CD4-positive, alpha-beta T cell treated with Interleukin-17A for 4 hours (primary cell): ENCODE measurements at regions not wholly inside any gene's neighbourhood (a gene's known extent, or its start where the extent isn't known, plus 50 kb on each side); places are given as distances from the start of the nearest gene placed in this dataset.
"Not testable (repeated sequence)": the region's sequence is repeated elsewhere in the genome, so short reads cannot be mapped to it uniquely, and the experiment has no call there.

Experiments used
- DNase-seq: peaks from one replicate; pipeline ENCODE4 v3.0.0-alpha.2; 2020; ENCODE audit warnings: mixed read lengths

DNA sequence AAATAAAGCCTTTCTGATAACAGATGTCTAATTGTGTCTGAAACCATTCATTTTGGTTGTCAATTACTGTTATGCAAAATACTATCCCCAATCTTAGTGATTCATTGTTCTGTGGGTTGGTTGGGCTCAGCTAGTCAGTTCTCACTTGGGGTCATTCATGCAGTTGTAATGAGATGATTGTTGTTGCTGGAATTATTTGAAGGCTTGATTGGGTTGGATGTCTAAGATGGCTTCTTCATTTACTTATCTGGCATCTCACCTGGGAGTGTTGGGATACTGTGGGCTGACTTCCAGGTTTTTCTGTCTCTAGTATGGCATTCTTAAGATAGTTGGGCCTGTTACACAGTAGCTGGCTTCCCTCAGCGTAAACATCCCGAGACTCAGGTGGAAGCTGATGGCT lies 217.8 kb upstream of the B3GALT2 start:
- no peak for DNase-seq

DNA sequence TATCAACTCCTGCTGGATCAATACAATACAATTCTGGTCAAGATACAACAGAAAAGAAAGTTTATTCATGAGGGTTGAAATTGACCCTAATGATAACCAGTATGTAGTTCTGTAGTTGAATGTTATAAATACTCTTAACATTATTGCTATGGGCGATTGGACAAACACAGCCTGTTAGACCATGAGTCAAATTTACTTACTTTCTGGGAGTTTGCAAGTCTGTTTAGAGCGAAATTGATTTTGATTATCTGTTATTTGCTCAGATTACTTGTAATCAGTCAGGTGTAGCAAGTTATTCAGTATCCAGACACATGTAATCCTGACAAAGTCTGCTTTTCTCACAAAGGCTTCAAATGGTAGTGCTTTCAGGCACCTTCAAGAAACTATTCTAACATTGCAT lies 216.6 kb upstream of the B3GALT2 start:
- no peak for DNase-seq

DNA sequence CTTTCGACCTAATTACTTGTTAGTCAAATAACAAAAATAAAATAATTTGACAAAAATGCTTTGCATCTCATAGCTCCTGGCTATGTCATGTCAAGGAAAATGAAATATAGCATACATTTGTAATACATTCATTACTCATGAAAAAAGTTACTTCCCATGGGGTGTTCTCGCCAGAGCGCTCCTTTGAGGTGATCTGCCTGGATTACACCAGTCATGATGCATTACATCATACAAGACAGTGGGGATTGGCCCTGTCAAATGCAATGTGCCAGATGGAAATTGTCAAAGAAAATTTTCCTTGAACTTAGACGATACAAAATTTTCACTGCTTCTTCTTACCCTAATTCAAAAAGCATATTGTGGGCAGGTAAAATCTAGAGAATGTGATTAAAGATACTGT lies 215.6 kb upstream of the B3GALT2 start:
- no peak for DNase-seq

DNA sequence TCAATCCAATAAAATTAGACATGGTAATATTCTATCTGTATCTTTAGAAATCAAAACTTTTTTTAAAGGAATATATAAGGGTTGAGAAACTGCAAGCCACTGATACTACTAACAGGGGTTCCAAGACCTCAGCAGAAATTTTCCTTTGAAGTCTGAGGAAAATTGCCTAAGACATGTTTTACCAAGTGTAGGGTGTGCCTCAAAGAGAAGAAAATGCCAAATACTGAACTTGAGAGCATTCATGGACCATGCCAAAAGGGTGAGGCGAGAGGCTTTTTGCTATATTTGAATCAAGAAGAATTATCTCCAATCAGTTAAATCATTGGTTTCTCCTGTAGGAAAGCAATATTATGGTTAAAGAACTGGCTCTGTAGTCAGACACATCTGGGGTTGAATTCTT lies 207.9 kb upstream of the B3GALT2 start:
- no peak for DNase-seq

DNA sequence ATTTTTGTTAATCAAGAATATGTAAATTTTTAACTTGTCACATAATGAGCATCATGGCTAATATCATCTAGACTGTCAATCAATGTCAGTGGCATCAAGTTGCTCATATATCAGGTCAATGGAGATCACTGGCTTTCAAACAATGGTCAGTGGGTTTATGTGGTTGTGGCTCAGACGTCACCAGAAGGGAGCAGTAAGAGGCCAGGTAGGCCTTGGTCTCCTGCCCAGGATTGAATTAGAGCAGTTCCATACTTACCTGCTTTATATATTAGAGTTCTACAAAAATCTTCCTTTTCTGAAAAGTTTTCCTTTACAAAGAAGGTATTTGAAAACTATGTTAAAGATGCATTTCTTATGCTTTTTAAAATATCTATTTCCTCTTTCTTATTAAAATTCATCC lies 206.3 kb upstream of the B3GALT2 start:
- no peak for DNase-seq

DNA sequence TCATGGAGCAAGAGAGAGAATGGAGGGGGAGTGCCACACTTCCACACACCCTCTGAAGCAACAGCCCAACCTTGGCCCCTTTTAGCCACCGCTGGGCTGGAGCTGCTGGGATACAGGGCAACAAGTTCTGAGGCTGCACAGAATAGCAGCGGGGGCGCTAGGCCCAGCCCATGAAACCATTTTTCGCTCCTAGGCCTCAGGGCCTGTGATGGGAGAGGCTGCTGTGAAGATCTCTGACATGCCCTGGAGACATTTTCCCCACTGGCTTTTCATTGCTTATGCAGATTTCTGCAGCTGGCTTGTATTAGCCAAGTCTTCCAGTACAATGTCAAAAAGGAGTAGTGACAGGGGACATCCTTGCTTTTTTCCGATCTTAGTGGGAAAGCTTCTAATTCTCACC lies 202.3 kb upstream of the B3GALT2 start:
- DNase-seq, result no peak

DNA sequence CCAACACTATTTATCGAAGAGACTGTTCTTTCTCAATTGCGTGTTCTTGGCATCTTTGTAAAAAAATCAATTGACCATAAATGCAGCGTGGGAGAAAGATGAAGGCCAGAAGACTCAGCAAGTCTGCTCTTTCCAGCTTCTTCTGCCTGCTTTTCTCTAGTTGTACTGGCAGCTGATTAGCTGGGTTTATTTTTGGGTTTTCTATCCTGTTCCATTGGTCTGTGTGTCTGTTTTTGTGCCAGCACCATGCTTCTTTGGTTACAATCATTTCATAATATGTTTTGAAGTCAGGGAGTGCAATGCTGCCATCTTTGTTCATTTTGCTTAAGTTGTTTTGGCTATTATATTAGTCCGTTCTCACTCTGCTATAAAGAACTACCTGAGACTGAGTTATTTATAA lies 201.8 kb upstream of the B3GALT2 start:
- no peak for DNase-seq

DNA sequence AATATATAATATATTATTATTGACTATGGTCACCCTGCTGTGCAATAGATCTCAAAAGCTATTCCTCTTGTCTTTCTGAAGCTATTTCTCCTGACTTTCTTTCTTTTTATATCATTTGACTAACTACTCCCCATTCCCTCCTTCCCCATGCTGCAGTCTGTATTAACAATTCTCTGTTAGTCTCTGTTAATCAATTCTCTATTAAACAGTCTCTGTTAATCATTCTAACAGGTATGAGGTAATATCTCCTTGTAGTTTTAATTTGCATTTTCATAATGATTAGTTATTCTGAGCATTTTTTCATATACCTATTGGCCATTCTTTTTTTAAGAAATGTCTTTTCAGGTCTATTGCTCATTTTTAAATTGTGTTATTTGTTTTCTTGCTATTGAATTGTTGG lies 201.0 kb upstream of the B3GALT2 start:
- DNase-seq, result no peak

DNA sequence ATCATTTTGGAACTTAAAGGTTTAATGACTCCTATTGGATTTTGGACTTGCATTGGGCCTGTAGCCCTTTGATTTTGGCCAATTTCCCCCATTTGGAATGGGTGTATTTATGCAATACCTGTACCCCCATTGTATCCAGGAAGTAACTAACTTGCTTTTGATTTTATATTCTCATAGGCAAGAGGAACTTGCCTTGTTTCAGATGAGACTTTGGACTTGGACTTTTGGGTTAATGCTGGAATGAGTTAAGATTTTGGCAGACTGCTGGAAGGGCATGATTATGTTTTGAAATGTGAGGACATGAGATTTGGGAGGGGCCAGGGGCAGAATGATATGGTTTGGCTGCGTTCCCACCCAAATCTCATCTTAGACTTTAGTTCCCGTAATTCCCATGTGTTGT lies 192.0 kb upstream of the B3GALT2 start:
- DNase-seq, result not testable (repeated sequence)

DNA sequence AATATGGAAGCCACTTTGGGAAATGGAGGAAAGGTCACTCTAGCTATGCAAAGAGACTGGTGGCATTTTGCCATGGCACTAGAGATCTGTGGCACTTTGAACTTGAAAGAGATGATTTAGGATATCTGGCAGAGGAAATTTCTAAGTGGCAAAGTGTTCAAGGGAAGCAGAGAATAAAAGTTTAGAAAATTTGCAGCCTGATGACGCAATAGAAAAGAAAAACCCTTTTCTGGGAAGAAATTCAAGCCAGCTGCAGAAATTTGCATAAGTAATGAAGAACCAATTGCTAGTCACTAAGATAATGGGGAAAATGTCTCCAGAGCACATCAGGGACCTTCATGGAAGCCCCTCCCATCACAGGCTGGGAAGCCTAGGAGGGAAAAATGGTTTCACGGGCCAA lies 191.1 kb upstream of the B3GALT2 start:
- DNase-seq, result no peak

DNA sequence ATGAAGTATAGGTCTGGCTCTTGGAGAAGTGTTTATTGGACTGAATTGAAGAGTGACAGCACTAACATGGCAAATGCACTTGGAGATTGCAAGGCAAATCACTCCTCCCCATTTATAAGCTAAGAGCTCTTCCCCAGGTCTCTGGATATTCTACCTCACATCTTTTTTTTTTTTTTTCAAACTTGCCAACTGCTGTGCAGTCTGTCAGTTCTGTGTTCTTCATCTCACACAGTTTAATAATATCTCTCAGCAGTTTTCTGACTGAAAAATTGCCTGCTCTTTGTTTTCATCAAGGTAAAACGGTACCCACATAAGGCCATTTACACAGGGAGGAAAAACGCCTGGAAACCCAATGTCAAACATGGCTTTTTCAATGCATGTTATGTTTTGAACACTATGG lies 186.1 kb upstream of the B3GALT2 start:
- DNase-seq, result no peak

DNA sequence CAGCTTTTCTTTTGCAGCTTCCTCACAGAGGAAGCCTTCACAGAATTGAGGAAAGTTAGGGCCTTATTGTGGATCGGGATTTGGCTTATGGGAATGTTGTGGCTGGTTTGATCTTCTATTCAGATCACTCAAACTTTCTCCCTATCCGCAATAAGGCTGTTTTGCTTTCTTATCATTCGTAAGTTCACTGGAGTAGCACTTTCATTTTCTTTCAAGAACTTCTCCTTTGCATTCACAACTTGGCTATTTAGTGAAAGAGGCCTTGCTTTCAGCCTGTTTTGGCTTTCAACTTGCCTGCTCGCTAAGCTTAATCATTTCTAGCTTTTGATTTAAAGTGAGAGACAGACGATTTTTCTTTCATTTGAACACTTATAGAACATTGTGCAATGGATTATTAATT lies 181.9 kb upstream of the B3GALT2 start:
- no peak for DNase-seq

DNA sequence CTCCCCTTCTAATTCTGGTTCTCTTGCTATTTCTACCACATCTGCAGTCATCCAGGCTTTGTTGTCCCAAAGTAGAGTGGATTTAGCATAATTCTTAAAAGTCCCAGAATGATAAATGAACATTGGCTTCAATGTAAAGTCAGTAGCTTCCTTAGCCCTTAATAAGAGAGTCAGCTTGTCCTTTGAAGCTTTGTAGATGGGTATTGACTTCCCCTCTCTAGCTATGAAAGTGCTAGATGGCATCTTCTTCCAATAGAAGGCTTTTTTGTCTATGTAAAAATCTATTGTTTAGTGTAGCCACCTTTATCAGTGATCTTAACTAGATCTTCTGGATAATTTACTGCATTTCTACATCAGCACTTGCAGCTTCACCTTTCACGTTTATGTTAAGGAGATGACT lies 181.4 kb upstream of the B3GALT2 start:
- no peak for DNase-seq

DNA sequence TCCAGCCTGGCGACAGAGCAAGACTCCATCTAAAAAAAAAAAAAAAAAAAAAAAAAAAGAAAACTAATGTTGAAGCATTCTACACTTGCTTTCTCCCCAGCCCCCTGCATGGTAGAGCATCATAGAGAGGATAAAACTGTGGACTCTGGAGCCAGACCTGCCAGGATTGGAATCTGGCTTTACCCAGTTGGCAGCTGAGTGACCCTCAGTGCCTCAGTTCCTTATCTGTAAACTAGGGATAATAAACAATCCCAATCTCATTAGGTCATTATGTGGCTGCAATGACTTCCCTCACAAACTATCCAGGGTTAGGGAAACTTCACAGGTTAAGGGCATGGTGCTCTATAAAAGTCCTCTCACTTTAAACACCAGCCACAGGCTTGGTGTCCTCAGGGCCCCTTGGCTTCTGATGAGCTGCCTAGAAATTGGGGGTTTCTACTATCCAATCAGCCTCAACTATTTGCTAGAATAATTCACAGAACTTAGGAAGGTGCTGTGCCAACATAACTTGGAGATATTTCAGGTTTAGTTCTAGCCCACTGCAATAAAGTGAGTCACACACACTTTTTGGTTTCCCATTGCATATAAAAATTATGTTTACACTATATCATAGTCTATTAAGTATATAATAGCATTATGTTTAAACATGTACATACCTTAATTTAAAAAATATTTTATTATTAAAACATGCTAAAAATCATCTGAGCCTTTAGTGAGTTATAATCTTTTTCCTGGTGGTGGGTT lies 180.5 kb upstream of the B3GALT2 start:
- DNase-seq, result no peak

DNA sequence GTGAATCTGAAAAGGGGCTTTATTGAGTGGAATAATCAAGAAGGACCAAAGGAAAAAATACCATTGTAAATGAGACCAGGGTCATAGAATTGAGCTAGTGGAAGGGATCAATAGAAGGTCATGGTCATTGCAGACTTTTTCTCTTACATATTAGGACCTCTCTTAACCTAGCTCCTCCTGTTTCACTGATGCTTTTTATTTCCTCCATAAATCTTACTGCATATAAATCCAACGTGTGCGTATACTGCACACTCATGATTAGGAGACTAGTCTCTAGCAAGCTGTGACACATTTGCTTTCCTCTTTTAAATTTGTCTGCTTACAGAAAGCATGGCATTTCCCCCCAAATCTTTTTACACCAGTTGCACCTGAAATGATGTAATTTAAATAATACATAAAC lies 179.6 kb upstream of the B3GALT2 start:
- no peak for DNase-seq

DNA sequence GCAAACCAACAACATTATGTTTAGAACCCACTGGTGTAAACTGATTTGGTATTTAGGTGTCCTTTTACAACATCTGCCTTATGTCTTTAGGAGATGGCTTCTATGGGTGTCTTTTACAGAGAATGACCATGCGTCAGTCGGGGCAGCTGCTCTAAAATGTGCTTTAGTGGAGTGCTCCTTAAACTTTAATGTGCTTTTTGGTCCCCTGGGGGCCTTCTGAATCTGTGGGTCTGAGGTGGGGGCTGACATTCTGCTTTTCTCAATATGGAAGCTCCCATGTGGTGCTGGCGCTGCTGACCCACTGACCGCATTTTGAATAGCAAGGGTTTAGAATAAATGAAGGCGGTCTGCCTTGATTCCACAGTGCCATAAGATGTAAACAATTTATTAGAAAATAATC lies 173.2 kb upstream of the B3GALT2 start:
- DNase-seq, result no peak

DNA sequence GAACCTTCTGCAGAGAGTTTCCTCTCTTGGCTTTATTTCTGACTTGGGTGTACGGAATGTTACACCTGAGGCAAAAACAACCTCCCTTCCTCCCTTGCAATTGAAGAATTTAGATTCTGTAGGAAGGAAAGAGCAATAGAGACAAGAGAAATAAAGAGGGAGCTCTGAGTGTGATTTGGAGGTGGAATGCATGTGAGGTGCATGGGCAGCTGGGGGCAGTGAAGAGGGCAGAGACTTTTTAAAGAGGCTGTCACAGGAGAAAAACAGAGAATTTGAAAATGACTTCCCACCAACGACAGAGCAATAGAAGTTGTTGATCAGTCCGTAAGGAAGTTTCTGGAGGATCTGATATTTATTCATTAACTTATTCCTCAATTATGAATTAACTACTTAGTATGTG lies 172.0 kb upstream of the B3GALT2 start:
- DNase-seq, result no peak

DNA sequence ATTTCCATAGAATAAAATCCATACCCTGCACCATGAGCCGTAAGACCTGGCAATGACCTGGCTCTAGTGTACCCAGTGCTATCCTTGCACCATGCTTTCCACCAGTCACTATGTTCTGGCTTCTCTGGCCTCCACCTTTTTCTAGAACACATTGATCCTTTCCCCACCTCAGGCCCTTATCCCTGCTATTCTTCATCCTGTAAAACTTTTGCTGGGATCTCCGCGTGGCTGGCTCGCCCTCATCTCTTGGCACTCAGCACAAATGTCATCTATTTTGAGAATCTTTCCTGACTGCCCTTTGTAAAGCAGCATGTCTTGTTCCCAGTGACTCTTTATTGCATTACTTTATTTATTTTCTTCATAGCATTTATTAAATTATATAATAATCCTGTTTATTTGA lies 169.8 kb upstream of the B3GALT2 start:
- DNase-seq, result no peak

DNA sequence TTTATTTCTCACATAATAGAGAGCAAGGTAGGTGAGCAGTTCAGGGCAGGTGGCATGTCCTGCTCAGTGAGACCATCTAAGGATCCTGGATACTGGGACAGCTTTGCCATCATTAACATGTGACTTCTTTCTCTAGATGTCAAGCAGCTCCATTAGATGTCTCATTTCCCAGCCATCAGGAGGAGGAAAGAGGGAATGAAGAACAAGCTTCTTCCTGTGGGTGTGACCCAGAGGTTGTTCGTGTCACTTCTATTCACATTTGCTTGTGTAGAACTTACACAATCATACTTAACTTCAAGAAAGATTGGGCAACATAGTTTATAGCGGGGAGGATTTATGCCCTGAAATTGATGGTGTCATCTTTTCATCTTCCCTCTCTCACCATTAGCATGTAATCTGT lies 169.2 kb upstream of the B3GALT2 start:
- no peak for DNase-seq

DNA sequence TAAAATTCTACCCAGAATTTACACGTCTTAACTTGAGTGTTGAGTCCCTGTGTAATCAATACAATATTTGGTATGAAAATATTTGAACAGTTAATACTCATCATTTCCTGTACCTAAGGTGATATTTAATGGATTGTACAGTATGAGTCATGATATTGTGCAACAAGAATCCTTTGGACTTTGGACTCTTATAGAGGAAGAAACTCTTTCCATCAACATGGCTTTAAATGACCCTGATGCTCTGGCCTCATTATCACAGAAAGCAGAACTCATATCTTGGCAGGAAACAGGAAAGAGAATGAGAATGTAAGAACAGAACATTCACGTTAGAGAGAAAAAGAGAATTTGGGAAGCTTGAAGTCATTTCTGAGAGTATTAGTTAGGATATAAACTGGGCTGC lies 168.8 kb upstream of the B3GALT2 start:
- no peak for DNase-seq

DNA sequence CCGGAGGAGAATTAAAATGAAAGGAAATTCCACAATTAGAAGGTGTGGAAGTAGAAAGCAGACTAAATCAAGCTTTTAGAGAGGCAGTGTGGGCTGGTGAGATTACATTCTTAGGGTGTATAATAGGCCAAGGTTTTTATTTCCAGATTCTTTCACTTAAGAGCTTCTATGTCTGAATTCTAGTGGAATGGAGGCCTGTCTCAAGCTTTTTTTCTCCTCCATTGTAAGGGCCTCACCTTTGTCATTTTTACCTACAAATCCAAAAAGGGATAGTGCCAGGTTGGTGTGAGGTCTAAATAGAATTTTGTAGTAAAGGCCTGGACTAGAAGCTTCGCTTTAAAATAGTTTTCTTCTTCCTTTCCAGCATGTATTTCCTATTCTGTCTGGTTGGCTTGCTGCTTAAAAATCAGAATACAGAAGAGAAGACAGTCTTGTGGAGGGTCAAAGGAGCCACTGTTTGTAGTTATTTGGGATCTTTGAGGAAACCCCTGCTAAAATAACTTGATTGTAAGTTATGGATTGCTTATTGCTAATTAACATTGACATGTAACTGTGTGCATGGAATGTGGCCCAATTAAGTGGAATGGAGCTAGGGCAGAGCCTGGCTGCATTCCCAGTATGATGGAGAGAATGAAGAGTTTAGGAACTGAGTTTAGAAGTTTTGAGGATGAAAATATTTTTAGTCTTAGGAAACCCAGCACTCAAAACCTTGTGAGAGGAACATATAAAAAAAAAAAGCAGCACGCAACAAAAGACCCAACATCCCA lies 162.5 kb upstream of the B3GALT2 start:
- DNase-seq, result no peak

DNA sequence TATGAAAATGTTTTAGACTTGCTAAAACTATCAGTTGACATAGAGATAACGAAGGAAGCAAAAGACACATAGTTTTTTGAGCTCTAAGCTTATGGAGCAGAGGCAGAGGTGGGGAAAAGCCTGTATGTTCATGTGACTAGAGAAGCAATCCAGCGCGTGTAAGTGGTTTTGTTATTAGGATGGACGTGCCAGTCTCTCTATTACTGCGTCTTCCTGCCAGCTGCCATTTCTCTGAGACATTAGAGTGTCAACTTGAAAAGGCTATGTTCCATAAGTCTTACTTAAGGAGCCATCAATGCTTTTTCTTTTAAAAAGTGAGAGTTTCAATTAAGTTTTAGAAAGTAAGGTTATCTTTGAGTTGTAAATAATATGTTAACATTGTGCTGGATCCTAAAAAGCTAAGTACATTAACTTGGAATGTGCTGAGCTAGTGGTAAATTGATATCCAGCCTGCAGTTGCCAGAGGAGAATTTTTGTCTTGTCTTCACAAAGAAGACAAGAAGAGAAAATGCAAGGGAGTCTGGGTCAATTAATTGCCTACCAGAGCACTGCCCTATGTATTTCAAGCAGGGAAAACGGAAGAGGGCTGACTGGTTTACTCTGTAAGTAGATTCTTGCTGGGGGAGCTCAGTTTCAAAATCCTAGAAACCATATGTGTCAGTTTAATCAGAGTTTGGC lies 161.8 kb upstream of the B3GALT2 start:
- no peak for DNase-seq

DNA sequence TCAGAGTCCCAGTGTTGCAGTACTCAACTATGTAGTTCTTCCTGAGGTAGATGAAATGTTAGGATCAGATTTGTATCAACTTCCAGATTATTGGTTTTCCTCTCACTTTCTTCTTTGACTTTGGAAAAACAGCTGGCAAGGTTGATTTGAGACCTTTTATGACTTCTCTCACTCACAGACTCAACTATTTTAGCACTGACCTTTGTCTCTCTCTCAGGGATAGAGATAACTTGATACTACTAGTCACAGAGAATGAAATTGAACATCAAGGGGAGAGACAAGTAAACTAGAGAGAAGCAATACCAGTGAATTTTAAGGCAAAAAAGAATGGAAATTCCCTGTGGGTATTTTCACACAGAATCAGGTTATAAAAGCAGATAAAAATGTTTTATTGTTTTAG lies 159.7 kb upstream of the B3GALT2 start:
- DNase-seq, result no peak

DNA sequence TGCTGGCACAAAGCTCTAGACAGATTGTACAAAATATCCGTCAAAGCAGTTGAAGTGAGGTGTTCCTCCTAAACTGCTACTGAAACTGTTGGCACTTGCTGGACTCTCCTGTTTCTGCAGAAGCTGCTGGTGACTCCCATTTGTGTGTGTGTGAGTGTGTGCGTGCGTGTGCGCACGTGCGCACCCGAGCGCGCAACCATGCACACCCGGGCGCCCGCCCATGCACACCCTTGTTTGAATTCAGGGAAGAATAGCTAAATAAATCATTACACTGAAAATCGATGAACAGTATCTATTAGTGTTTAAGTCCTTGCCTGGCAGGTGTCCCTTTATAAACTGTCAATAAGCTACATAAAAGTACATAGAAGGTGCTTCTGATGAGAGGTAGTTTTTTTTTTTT lies 156.4 kb upstream of the B3GALT2 start:
- DNase-seq, result no peak
